UCSD-AML1 (cell line): ENCODE measurements at regions not wholly inside any gene's neighbourhood (a gene's known extent, or its start where the extent isn't known, plus 50 kb on each side); places are given as distances from the start of the nearest gene placed in this dataset.

Source experiments
- DNase-seq: peaks from one replicate; lab custom pipeline; 2025; ENCODE audit not compliant: unreplicated experiment; lab: John Stamatoyannopoulos, UW

DNA sequence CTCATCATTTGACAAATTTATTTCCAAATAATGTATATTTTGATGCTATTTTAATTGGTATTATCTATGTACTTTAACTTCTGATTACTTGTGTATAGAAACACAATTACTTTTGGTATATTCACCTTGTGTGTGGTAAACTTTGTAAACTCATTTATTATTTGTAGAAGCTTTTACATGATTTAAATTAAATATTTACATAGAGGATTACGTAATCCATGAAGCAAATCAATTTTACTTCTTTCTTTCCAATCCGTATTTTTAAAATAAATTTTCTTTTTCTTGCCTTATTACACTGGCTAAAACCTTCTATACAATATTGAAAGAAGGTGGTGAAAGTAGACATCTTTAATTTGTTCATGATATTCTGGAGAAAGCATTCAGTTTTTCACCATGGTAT, 540.2 kb downstream of the MMUT start:
- DNase-seq: no peak

DNA sequence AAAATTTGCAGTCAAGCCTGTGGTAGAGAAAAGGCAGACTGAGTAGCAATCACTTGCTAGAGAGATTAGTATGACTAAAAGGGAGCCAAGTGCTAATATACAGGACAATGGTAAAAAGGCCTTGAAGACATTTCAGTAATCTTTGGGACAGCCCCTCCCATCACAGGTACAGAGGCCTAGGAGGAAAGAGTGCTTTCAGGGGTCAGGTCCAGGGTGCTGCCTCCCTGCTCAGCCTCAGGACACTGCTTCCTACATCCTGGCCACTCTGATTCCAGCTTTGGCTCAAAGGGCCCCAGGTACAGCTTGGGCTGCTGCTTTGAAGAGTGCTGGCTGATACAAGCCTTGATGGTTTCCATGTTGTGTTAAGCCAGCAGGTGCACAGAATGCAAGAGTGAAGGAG, 543.5 kb downstream of the MMUT start:
- DNase-seq: no peak

DNA sequence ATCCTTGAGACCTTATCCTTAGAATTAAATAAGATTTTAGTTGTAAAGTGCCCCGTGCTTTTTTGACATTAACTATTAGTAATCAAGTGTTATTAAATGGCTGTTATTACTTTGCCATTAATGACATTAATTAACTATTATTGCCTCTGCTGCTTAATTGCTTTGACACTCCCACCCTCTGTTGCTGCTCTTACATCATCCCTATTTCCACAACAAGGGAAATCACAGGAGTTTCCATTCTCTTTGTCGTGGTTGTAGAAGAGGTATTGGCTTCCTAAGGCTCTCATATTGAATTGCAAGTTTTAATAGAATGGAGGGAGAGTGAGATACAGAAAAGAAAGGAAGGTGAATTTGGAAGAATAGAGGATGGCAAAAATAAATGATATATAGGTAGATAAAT, 545.8 kb downstream of the MMUT start:
- DNase-seq: no peak

DNA sequence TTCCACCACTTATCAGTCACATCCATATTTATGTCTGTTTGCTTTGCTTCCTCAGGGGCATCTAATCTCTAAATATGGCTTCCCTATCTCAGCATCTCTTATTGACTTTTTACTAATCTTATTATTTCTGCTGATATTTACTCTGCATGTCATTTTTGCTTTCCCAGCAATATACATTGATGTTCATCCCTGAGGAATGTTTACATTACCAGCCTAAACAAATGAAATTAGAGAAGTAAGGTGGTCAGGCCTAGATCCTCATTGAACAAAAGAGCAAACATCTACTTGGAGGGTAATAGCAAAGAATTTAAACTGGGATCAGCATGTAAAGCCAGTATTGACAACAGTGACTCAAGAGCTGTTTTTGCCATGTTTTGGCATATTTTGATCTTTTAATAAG, 546.4 kb downstream of the MMUT start:
- no peak for DNase-seq

DNA sequence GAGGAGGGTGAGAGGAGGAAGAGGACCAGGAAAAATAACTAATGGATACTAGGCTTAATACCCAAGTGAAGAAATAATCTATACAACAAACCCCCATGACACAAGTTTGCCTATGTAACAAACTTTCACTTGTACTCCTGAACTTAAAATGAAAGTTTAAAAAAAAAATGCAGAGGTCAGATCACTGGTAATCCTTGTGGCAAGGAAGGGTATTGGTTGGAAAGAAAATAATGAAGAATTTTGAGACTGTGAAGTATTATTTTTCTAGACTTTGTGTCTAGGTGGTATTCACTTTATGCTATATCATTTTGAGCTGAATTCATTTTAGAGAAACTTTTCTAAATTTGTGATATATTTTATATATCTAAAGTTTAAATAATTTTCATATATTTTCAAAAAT, 547.5 kb downstream of the MMUT start:
- DNase-seq: no peak

DNA sequence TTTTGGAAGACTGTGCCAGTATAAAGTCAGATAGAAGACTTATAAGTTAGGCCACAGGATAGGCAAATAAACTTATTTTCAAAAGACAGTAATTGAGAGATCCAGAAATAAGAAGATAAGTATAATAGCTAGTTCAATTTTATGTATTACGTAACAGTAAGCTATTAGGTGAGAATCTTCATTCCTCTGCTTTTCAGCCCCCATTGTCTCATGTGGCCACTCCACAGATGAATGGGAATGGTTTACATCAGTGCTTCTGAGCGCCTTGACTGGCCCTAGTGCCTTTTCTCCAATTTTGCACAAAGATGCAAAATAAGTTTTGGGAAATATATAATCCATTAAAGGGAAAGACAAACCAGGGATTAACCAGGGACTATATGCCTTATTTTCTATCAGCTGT, 550.5 kb downstream of the MMUT start:
- no peak for DNase-seq

DNA sequence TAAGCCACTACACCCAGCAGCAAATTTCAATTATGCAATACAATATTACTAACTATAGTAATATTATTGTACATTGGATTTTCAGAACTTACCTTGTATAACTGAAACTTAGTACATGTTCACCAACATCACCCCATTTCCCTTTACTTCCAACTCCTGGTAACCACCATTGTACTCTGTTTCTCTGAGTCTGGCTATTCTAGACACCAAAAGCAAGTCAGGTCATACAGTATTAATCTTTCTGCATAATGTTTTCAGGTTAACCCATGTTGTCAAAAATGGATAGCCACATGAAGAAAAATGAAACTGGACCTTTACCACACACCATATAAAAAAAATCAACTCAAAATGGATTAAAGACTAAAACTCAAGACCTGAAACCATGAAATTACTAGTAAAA, 558.2 kb downstream of the MMUT start:
- DNase-seq: no peak

DNA sequence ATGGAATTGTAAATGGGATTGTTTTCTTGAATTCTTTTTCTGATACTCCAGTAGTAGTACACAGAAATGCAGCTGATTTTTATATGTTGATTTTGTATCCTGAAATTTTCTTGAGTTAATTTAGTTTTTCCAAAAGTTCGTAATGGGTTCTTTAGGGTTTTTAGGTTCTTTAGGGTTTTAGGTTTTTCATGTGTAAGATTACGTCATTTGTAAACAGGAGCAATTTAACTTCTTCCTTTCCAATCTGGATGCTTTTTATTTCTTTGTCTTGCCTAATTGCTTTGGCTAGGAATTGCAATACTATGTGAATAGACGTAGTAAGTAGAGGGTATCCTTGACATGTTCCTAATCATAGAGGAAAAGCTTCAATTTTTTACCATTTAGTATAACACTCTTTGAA, 568.6 kb downstream of the MMUT start:
- no peak for DNase-seq

DNA sequence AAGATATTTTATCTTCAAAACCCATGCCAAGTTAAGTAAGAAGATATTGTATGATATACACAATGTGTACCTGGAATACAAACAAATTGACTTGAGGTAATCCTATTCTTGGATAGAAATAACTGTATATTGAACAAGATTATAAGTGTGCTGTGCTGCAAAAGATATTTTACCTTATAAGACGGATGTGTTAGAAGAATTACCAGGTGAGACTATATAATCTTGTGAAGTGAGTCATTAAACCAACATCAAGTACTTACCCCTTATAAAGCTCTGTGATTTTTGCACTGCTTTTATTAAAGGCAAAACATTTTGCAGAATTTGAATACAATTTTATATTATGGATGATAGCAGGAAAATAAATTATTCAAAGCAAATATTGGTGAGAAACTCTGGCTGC, 570.0 kb downstream of the MMUT start:
- no peak for DNase-seq

DNA sequence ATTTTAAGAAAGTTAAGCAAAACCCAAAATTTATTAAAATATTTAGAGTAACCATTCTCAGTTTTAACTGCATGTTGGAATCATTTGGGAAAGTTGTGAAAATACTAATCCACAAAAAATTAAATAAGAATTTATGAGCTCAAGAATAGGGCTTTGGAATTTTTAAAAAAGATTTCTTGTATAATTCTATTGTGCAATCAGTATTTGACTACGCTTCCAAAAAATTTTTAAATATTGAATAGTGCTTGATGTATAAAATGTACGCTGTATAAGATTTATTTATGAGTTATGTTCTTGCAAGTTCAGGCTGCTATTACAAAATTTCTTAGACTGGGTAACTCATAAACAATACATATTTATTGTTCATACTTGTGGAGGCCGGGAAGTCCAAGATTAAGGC, 571.7 kb downstream of the MMUT start:
- DNase-seq: no peak

DNA sequence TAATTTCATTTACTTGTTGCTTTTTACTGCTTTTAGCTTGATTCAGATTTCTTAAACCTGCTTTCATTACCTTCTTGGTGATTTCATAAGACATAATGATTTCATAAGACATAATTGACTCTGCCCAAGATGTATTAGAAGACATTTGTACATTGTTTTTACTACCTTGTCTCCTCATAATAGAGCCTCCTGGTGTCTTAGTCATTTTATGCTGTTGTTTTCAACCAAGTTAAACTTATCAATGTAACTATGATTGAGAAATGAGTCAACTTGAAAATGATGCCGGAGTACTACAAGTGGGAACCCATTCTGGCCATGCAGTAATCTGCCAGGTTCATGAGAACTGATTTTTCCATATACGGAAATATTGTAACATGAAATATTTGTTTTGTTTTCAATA, 573.6 kb downstream of the MMUT start:
- no peak for DNase-seq

DNA sequence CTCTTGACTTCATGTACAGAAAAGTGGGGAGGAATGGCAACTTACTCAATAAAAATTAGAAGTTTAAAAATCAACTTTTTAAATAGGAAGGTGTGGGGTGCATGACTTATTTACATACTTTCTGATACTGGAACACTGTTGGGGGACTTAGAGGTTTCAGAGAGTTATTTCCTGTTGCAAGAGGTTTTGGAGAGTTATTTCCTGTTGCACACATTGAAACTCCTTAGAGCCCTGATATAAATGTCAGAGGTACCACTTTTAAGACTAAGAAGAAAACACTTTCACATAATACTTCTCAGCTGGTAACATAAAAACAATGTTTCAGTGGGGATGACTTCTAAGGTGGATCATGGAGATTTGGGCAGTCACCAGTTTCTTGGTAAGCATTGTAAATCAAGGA, 579.9 kb downstream of the MMUT start:
- DNase-seq: no peak

DNA sequence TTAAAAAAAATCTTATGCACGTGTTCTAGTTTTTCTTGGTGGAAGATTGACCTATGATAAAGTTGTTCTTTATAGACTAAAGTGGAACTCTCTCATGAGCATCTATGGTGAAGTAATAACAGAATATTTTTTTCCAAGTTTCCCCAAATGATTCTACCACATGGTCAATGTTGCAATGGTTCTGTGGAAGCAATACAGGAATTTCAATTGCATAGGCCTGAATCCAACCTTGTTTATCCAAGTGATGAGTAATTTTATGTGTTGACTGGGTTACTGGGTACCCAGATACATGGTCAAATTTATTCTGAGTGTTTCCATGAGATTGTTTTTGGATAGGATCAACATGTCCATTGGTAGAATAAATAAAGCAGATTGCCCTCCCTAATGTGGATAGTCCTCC, 581.5 kb downstream of the MMUT start:
- DNase-seq: no peak

DNA sequence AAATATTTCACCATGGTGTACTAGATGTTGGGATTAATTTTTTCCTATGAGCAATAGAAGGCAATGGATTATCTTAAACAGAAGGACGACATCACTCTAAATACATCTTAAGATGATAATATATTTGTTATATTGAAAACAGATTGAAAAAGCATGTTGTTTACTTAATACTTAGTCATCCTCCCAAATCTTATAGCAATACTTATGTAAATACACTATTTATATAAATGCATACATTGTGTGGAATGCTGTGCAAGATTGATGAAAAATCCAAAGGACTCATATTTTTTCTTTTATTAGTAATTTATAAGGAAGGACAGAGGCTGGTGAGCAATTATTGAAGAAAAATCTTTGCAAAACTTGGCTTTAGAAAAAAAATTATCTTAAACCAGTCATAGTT, 593.5 kb downstream of the MMUT start:
- no peak for DNase-seq

DNA sequence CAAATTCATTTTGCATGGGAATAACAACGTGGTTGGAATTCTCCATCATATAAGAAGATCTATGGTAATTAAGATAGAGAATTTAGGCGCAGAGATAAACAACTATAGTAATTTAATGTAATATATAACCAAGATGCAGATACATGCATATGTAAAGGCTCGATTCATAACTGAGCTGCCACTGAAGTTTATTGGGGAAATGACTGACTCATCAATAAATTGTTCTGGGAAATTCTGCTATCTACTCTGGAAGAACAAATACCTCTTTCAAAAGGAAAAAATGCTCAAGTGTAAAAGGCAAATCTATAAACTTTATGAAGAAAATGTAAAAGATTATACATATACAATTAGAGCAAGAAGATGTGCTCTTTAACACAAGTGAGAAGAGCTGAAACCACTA, 596.4 kb downstream of the MMUT start:
- no peak for DNase-seq

DNA sequence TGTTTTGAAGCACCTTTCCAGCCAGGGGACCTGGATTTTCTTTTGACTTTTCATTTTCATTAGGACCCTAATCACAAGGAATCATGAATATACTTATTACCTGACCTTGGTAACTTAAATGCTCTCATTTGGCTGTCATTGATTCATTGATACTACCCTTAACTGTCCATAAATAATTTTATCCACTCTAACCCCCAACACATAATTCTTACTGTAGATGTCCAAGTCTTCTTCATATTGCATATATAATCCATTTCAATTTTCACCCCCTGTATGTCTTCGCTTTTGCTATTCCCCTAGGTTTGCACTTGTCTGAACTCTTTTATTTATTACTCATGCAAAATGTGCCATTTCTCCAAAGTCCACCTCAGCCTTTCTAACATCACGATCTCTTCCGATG, 602.9 kb downstream of the MMUT start:
- no peak for DNase-seq

DNA sequence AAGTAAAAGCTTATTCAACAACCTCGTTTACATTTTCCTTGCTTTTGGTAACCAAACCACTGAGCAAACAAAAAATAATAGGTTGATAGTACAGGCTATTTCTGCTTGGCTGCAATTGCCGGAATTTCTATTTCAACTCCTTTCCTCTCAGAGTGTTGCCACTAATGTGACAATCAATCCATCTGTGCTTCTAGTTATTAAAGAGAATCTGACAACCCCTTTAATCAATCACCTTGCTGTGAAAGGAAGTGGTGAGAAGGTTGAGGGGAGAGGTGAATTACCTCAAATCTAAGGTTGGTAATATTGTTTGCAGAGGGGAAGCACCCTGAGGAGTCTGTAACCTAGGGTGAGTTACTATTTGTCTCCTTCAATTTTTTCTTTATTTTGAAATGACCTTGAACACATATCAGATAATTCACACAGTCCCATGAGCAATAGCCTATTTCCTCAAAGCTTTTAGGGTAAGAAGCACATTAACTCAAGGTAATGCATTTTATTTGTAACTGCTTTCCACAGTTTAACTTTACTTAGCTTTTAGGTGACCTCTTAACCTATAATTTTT, 603.4 kb downstream of the MMUT start:
- no peak for DNase-seq

DNA sequence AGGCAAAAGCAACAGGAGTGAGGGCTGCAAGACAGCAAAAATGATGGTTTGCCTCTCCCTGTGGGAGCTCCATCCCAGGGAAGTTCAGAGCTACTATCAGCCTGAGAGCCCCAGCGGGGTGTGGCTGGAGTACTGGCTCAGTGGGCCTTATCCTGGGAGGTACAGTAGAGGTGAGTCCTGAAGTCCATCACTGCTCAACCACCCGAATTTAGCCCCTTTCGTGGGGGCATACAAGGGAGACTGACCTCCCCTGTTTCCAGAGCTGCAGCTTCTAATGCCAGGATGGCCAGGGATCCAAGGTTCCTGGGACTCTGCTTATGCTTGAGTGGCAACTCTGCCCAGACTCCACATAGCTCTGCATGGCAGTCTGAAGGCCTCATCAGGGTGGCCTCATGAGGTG, 617.8 kb downstream of the MMUT start:
- DNase-seq: no peak

DNA sequence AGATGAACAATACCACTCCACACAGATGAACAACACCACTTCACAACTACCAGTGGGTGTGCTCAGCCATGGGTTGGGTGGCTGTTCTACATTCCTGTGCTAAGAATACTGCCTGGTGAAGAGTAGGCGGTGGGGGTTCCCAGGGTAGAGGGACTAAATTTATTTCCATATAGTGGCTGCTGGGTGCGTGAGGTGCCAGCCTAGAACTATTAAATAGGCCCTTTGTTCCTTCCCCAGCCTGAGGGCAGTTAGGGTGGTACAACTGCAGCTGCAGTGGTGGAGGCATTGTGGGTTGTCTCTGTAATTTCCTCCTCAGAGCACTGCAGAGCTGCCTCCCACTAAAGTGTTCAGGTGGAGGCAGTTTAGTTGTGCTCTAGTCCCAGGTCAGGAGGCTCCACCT, 618.4 kb downstream of the MMUT start:
- DNase-seq: no peak

DNA sequence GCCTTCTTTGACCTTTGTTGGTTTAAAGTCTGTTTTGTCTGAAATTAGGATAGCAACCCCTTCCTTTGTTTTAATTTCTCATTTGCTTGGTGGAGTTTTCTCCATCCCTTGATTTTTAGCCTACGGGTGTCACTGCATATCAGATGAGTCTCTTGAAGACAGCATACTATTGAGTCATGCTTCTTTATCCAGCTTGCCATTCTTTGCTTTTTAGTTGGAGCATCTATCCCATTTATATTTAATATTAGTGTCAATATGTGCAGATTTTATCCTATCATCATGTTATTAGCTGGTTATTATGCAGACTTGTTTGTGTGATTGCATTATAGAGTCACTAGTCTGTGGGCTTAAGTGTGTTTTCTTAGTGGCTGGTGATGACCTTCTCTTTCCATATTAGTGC, 622.2 kb downstream of the MMUT start:
- DNase-seq: no peak

DNA sequence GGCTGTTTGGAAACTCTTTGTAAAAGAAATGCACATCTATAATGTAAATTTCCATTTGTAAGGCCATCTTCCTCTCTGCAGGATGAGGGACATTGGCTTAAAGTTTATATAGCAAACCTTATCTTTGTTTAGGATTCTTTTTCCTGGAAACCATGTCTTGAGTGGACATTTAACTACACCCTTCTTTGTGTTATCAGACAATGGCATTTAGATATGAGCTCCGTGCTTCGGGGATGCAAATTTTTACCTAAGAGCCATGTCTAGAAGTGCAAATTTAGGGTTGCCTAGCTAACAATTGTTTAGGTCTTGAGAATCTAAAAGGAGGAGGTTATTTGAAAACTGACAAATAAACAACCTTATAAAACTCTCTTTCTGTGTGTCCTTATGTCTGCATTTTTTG, 623.8 kb downstream of the MMUT start:
- DNase-seq: no peak

DNA sequence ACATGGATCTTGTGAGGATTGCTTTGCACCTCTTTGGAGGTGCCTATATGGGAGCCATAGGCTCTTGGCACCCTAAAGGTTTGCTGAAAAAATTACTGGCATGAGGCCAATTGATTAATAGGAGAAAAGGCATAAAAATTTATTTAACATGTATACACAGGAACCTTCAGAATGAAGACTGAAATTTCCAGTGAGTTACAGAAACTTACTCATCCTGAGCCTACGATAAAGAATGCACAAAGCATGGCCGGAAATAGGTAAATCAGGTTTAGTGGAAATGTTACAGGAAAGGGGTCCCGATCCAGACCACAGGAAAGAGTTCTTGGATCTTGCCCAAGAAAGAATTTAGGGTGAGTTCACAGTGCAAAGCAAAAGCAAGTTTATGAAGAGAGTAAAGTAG, 625.3 kb downstream of the MMUT start:
- no peak for DNase-seq

DNA sequence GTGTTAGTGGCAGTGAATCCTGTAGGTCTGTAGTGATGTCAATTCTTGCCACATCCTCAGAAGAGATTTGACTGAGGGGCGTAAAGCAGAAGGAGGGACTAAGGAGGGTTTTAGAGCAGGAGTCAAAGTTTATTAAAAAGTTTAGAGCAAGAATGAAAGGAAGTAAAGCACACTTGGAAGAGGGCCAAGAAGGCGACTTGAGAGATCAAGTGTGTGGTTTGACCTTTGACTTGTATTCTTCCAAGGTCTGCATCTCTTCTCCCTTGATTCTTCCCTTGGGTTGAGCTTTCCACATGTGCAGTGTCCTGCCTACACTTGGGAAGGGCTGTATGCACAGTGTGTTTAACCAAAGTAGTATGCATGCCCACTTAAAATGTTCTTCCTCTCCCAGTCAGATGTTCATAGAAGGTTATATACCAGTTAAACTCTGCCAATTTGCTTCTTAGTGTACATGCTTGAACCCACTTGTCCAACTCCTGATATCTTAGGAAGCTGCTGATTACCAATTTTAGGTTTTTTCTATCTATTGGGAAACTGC, 627.6 kb downstream of the MMUT start:
- no peak for DNase-seq

DNA sequence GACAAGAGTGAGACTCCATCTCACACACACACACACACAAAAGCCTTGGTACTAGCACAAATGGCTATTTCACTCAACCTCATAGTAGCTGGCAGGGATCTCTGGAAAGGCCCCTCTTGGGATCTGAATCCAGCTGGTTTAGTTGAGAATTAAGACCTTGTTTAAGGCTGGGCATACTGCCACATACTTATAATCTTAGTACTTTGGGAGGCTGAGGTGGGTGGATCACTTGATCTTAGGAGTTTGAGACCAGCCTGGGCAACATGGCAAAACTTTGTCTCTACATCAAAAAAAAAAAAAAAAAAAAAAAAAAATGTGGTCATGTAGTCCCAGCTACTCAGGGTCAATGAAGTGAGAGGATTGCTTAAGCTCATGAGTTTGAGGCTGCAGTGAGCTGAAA, 628.3 kb downstream of the MMUT start:
- no peak for DNase-seq
